ENCODE measurements at regions not wholly inside any gene's neighbourhood (a gene's known extent, or its start where the extent isn't known, plus 50 kb on each side); places are given as distances from the start of the nearest gene placed in this dataset.

DNA sequence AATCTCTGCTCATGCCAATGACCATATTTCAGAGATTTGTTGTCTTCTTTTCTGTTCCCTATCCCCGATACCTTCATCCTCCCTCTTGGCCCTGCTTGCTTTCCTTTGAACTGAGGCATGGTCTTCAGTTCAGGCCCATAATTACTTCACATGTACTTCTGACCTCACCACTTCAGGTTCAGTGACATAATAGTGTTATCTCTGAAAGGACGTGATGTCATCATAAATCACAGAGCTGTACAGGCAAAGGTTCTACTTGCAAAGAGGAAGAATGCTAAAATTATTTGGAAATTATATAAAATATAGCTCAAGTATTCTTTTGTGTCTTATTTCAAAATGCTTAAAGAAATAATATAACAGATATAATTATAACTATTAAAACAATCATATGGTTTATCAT, 230.3 kb upstream of the ESRRG start:
- no peak for DNase-seq

DNA sequence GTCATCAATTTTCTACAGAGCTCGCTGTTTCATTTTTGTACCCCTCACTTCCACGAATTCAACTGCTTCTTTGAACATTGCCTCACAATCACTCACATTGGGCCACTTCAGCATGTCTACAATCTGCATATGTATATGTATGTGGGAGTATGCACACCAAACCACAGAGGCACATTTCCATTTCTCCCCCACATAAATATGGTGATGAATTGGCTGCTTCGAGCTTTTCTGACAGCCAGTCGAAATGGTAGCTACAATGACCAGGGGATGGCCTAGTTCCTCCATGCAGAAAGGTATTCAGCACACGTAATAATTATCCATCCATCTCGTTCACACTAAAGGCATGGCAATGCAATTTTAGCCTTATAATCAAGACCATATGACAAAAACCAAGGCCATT, 229.6 kb upstream of the ESRRG start:
- no peak for DNase-seq

DNA sequence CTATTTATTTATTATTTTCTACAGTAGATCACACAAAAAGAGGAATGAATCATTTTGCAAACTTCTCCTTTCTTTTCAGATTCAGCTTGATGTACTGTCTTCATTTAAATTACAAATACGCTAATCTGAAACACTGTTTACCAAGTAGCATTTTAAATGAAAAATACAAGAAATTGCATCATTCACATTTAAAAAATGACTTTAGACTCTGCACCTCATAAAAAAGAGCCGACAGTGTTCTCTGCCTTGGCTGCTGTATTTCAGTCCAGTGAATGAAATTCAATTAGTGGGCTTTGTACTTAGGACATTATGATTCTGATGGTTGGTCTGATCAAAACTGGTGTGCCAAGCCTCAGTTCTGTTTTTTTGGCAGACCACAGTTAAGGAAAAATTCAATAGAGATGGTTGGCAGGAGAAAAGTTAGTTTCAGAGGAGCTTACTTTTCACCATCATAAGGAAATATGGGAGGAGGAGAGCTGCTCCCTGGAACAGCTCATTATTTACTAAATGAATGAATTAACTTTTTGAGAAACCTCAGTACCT, 222.4 kb upstream of the ESRRG start:
- no peak for DNase-seq

DNA sequence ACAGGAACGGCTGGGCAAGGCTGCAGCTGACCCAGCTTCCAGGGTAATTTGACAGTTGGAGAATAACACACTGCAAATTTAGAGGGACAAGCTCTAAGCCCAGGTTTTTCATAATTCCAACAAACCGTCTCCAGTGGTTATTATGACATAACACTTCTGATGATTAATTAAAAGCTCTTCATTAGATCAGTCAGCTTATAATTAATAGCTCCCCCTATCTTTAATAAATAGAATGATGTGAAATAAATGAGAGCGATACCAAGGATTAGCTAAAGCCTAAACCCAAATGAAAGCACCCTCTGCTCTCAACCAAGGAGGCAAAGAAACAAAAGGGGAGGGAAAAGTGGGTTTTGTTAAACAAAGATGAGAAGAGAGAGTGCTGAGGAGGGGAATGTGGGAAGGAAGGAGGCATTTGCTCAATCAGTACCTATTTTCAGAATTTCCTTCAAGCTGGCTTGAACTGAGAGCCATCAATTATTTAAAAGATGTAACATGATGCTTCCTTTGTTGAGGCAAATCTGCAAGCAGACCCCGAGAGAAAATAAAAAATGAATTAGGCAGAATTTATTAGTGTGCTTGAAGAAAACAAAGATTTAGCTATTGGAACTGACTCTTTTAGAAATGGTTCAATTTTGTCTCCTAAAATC, 221.8 kb upstream of the ESRRG start:
- DNase-seq, result no peak

DNA sequence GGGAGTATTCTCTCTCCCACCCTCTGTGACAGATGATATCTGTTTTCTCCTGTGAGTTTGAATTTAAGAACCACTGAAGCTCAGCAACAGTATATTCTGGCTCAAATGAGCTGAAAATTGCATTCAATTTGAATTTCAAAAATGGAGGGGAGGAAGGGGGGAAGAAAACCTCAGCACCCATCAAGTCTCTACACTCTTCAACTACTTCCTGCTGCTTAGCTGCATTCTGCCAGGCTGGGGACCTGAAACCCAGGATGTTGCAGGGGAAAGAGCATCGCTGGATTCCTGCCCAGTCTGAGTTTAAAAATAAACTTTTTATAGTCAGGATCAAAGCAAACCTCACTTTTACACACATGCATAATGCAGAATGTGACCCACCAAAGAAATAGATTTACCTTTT, 214.3 kb upstream of the ESRRG start:
- no peak for DNase-seq

DNA sequence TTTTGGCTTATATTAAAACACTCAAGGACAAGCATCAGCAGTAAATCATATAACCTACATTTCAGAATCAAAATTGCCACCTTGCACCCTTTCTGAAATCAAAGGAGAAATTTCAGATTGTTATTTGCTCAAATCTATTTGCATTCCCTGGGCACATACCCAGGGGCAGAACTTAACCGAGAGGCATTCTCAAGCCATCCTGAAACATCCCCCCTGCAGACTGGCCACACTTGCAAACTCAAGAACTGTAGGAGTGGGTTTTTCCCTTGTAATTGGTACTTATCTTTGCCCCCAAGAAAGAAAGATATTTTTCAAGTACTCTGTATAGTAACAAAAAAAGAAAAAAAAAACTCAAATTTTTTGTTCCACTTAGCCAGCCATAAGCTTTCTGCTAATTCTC, 213.6 kb upstream of the ESRRG start:
- DNase-seq, result no peak

DNA sequence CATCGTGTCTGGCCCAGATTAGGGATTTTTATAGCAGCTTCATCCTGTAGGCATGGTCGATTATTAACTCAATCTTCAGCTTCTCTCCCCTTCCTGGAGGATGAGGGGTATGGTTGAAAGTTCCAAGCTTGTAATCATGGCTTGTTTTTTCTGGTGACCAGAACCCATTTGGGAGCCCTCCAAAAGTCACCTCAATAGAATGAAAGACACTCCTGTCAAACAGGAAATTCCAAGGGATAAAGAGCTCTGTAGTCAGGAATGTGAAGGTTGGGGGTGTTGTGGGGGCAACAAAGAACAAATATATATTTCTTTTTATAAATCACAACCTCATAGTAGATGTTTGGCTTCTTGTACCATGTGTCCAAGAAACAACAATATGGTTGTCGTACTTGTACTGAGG, 212.7 kb upstream of the ESRRG start:
- no peak for DNase-seq

DNA sequence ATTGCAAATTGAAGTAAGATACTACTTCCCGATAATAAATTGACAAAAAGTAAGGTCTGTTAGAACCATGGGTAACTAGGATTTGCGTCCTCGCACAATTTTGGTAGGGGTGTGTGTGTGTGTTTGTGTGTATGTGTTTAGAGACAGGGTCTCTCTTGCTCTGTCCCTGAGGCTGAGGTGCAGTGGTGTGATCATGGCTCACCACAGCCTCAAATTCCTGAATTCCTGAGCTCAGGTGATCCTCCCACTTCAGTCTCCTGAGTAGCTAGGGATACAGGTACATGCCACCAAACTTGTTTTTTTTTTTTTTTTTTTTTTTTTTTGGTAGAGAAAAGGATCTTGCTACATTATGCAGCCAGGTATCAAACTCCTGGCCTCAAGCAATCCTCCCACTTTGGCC, 209.2 kb upstream of the ESRRG start:
- no peak for DNase-seq

DNA sequence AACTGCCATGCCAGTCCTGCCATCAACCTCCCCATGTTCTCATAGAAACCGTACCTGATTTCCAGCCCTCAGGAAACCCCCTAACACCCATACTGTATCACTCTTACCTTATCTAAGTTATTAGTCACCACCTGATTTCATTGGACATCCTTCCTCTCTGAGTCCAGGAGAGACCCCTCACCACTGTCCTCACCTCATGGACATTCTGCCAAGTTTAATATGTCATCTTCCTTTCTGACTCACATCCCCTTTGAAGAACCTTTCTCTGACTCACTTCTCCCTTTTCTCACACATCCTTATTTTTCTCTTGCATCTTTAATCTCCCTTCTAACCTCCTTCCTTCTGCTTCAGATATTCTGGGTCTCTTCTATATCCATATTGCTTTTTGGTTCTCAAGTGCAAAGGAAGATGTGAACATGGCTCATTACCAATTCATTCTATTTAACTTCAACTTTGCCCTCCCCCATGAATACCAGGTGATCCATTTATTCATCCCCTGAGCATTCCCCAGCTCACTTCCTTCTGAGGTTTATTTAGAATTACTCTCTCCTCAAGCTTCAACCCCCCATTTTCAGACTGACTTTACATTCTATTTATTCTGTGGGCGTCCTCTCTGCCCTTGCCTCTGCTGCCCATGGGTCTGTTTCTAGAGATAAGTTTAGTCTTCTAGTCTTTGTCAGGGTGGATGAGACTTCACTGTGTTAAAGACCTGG, 206.8 kb upstream of the ESRRG start:
- DNase-seq, result no peak

DNA sequence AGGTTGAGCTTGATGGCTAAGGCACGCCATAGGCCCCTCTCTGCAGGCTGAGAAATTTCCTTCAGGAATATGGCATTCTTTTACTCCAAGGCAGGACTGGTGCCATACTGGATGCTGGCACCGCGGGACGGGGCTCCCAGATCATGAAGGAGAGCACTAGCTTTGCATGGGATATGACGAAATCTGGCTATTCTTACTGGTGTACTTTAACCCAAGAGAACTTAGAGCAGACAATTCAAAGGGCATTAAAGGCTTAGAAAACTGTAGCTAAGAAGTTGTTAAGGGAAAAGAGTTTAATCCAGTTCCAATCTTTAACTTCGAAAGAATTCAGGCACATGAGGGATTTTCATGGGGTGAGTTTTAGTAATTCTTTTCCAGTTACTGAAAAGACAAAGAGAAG, 204.4 kb upstream of the ESRRG start:
- no peak for DNase-seq

DNA sequence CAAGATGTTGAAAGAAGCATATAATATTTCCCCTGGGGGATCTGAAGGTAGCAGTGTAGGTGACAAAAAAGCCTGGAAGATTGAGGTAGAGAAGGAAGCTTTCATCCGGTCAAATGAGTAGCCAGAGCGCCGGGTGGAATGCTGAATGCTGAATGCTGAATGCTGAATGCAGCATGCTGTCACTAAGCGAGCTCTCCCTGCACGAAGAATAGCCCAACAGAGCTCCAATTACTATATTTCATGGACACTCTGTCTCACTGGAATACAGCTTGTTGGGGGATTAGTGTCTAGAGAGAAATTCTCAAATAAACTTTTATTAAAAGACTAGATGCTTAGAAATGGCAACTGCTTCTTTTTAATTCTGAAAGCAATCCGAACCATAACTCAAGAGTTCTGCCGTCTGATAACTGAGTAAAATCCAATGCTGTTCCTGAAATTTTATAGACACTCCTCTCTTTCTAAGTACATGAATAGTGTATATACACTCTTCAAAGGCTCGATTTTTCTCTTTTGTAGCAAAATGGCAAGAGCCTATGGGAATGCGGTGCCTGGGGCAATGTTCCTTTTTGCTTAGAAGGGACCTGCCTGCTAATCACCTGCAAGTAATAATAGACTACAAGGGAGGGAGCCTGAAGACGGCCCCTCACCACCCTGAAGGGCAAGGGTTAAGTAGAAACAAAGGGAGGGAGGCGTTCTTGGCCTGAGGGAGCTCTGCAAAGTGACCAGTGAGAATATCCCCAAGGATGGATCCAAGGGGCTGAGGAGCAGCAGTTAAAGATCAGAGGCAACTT, 203.7 kb upstream of the ESRRG start:
- DNase-seq, result no peak

DNA sequence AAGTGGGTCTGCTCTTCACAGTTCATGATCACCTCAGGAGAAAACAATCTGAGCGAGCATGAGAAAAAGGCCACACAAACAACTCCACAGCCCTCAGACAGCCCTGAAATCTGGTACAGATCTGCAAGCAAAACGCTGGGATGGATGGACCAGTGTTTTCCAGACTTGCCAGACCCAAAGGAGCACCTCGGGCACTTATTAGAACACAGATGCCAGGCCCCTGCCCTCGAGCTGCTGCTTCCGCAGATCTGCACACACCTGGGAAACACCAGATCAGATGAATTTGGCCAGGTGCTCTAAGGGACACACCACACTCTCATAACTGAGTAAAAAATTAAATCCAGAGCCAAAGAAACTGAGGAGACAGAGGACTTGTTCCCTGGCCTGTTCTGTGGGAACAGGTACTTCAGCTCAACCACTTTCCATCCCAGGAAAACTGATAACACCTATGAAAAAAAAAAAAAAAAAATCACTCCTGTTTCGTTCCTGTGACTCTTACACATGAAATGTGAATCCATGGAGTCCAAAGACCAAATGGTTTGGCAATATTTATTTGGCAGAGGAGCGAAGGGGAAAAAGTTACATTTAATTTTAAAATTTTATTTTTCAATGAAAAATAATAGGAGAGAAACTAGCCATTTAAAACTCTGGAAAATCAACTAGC, 202.9 kb upstream of the ESRRG start:
- no peak for DNase-seq

DNA sequence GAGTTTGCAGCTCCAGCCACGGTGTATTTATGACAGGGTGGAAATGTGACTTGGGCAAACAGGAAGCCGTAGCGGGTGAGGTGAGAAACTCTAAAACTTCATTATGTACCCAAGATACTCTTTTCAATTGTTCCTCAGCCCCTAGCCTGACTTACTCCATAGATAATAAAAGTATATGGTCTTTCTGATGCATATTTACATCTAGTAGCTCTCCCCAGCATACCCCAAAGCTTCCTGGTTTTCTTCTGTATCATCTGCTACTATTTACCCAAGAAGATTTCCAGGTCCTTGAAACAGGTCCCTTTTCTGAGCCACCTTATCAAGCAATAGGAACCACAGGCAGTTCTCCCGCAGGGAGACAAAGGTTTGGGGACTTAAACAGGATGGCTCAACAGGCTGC, 201.5 kb upstream of the ESRRG start:
- DNase-seq, result no peak

DNA sequence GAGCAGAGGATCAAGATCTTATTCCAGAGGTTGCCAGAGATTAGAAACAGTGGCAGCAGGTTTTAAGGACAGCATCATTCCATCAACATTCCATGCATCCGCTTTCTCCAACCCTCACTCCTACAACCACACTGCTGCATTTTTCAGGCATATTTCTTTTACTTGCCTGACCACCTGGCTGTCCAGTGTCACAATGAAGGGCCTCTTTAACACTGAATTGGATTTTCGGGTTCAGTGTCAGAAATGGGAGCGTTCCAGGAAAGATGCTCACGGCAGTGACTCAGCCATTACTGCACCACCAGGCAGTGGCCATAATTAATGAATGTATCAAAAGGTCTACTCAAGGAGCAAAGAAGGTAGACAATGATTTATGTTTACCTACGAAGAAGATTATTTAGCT, 200.4 kb upstream of the ESRRG start:
- DNase-seq, result no peak

DNA sequence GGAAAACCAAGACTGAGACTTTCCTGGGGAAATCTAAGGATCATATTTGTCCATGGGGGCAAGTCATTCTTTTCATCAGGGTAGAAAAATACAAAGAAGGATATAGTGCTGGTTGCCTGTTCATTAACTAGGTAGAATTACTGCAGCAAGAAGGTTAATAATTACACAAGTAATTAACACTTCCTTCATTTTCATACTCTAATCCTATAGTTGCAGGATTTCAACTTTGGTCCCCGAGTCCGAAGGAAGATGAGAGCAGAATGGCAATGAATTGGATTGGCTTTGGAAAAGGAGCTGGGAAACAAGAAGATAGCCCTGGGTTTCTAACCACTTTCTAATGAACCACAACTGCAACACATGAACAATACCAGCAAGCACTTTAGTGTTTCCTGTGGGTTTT, 199.2 kb upstream of the ESRRG start:
- no peak for DNase-seq

DNA sequence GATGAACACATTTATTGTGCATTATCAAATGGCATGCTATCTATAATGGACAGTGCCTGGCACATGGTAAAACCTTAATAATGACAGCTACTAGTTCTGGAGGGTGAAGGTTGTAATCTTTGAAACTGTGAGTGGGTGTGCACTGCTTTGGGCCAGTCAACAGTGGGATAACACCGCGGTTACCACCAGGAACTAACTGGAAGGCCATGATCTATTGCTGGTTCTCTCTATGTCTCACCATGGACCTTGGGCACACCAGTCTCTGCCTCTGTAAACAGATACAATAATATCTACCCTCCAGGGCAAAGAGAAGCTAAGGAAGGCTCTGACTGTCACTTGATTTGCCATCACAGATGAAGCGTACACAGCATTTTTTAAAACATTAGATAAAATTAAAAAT, 198.6 kb upstream of the ESRRG start:
- no peak for DNase-seq

DNA sequence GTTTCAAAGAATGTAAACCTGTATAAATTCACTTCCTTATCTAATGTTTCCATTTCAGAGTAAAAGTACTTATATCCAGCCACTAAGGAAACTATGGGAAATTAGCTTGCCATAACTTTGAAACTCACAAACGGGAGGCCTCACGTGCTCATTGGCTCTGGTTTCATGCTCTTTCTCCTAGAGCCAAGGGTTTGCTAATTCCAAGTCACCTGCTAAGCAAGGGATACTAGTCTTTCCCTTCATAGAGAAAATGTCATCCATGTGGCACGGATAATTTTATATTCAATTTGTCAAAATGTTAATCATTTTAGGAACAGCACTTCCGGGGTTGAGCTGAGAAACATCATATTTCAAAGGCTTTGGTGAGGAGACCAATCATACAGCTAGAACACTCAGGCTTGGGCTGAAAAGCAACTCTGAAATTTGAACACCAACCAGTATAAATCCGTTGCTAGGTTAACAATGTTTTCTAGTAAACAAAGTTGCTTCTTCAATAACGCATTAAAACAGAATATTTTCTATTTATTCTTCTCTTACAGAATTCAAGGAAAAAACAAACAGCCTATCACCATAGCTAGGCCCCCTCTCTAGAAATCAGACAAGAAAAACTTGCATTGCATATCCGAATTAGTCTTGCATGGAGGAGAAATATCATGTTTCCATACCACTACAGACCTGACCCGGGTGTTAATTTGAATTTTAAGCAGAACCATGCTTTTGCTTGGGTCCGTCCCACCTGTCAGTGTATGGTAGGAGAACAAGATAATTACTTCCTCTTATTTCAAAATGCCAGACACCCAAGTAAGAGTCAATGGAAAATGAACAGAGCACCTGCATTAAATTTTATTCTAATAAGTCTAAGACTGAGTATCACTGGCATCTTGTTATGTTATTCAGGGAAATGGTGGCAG, 196.1 kb upstream of the ESRRG start:
- DNase-seq, result no peak

DNA sequence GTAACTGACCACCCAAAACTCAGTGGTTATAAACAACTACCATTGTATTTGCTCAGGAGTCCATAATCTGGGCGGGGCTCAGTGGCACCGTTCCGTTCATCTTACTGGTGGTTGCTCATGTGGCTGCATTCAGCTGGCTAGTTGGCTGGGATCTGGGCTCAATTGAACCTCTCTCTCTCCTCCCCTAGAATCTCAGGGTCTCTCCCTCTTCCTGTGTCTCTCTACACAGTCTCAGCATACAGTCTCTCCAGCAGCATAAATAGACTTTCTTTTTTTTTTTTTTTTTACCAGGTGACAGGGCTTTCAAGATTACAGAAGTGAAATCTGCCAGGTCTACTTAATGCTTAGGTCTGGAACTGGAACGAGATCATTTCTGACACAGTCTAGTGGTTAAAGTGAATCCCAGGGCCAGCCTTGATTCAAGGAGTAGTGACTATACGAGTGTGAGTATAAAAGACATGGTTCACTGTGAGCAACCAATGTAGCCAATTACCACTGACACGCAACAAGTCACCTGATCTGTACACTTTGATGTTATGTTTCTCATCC, 193.7 kb upstream of the ESRRG start:
- no peak for DNase-seq

DNA sequence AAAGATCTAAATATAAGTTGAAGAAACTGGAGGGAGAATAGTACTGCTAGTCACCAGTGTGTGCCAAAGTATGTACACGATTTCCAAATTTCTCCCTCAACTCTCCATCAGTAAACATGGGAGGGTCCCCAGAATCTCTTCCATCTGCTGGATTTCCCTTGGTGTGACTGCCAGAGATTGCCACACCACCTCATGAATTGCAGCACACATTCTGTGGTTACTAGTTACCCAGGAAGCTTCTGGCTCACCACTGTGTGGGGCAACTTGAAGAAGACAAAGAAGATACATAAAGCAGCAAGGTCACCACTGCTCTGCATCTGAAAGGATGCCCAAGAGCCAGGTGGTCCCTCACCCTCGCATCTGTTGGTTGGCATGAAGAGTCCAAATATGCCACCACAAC, 191.7 kb upstream of the ESRRG start:
- DNase-seq, result no peak

DNA sequence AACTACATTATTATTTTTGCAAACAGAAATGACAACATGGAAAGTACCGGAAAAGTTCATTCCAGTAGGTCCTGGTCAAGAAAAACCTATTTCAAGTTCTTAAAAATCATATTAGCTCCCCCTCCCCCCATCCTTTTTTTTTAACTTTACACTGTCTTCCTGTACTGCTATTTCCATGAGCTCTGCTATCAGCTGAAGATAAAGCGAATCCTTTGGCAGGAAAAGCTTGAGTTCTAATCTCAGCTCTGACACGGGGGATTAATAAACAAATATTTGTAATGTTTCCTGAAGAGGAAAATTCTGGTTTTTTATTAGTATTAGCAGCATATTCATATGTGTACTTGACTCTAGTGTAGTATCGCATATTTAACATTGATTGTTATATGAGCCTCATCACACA, 190.7 kb upstream of the ESRRG start:
- DNase-seq, result no peak

DNA sequence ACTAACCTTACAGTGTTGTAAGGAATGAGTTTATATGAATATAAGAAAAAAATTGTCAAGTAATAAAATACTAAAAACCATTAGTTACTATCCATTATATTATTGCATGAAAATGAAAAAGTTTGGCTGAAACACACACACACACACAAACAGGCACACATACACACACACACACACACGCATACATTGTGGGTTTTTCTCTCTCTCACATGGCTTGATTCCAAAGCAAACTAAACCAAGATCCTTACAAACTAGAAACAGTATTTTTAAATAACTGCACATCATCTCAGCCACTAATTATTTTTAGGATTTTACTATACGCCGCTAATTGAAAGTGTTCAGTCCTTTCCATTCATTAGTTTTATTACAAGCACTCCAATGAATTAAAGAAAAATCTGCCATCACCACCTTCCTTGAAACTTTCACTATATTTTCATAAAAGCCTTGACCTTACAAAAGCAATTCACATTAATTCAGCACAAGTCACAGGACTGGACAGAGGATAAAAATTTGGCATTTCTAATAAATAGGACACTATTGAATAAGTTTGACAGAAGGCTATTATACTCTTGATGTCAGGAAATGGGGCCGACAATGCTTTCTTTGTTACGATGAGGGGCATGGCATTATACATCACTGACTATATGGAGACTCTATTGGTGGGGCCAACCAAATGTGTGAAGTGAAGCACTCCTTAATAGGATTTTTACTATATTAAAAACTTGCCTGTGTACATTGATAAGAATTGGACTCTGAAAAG, 187.0 kb upstream of the ESRRG start:
- no peak for DNase-seq
